ENCODE measurements at regions not wholly inside any gene's neighbourhood (a gene's known extent, or its start where the extent isn't known, plus 50 kb on each side); places are given as distances from the start of the nearest gene placed in this dataset.

DNA sequence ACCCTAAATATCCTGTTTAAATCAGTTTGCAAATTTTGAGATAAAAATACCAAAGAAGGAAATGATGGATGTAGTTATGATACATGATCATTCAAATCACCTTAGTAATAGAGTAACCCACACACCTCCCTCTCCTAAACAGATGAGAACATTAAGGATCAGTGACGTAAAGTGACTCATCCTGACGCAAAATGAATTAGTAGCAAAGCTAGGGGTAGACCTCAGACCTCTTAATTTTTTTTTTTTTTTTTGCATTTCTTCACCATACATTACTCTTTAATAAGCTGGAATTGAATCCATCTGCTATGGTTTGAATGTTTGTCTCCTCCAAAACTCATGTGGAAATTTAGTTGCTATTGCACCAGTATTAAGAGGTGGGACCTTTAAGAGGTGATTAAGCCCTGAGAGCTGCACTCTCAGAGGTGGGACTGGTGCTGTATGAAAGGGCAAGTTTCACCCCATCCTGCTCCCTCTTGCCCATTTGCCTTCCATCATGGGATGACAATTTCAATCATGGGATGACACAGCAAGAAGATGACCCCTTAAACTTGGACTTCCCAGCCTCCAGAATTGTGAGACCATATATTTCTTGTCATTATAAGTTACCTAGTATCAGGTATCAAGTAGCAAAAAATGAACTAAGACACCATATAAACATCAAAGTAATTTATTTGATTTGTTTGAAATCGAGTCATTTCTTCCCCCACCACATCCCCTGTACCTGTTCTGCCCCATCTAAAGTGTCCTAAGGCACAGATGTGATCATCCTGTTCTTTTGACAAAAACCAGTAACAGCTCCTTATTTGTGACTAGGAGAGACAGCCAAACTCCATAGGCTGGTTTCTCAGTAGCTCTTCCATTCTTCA is 114.6 kb upstream of the DUSP10 start:
- DNase-seq, result no peak
- no peaks in the 10 kb centered on the region for H3K79me1 ChIP-seq (ENCODE audit: insufficient read depth, low read depth, low read length, poor library complexity, severe bottlenecking)
- Mint-ChIP-seq H3K4me3 (no peak overlapping the region), H3K9me3 (no peaks in the 10 kb centered on the region), H3K36me3 (ENCODE audit: insufficient read depth in 1 of 3, low read depth in 3 of 3) (no peaks in the 10 kb centered on the region; a peak in 1 of 7 replicates), H3K27ac (no peak overlapping the region), H3K4me1 (peaks cover 4 to 7% of the 10 kb centered on the region in 2 experiments), H3K27me3 (ENCODE audit: low read depth) (no peaks in the 10 kb centered on the region)
- no peak overlapping the region for H3K18ac ChIP-seq (ENCODE audit: insufficient read length, low read depth, low read length)
- no peak overlapping the region for H3K23ac ChIP-seq (ENCODE audit: insufficient read length, low read depth, low read length)
- no peak for TF ChIP-seq CTCF (conservative IDR thresholded peaks at IDR 0.05)
- no peak overlapping the region for H2BK15ac ChIP-seq (ENCODE audit: low read depth, low read length)
- no peak overlapping the region for H3K14ac ChIP-seq (ENCODE audit: insufficient read depth, low read length)
- H4K8ac ChIP-seq (replicated peaks; ENCODE audit: insufficient read length, low read depth, low read length), result no peak overlapping the region
- no peak overlapping the region for H3K9ac ChIP-seq (ENCODE audit: extremely low read depth, insufficient read length, low read length)
- H3T11ph ChIP-seq (ENCODE audit: low read length), result no peak overlapping the region
- no peak overlapping the region for H2BK5ac ChIP-seq (ENCODE audit: insufficient read length, low read length)
- no peak overlapping the region for H2AK5ac ChIP-seq (ENCODE audit: insufficient read length, low read length)
- H3K27ac ChIP-seq (ENCODE audit: insufficient read length, low read depth, low read length), result no peak overlapping the region
- no peaks in the 10 kb centered on the region for H3K27me3 ChIP-seq (ENCODE audit: insufficient read depth, low read length)
- no peaks in the 10 kb centered on the region for H3K79me2 ChIP-seq (ENCODE audit: insufficient read depth, low read length)
- no peak overlapping the region for H4K5ac ChIP-seq (ENCODE audit: insufficient read length, low read depth, low read length)
- no peak overlapping the region for H2BK20ac ChIP-seq (ENCODE audit: low read depth, low read length, poor library complexity, severe bottlenecking)
- no peak overlapping the region for H3K4me2 ChIP-seq (ENCODE audit: insufficient read depth, insufficient read length, low read length)
- WGBS (ENCODE audit: extremely low coverage, insufficient read length, low lambda C conversion rate), result no CpG with 5 or more reads among the region's 3 CpGs
- H4K20me1 ChIP-seq (ENCODE audit: control insufficient read depth, insufficient read depth, insufficient read length), result no peaks in the 10 kb centered on the region
- no peak overlapping the region for H2BK120ac ChIP-seq (ENCODE audit: low read depth, low read length, poor library complexity, severe bottlenecking)
- H3K56ac ChIP-seq (ENCODE audit: insufficient read length, low read depth, low read length), result no peak overlapping the region
- H3K4ac ChIP-seq (ENCODE audit: low read depth, low read length), result no peak overlapping the region
- H3K9me3 ChIP-seq (ENCODE audit: control insufficient read depth, low read depth, low read length), result no peaks in the 10 kb centered on the region
- H4K91ac ChIP-seq (ENCODE audit: insufficient read length, low read depth, low read length), result no peak overlapping the region
- H3K4me1 ChIP-seq (ENCODE audit: insufficient read depth, low read length), result no peaks in the 10 kb centered on the region
- H3K23me2 ChIP-seq (ENCODE audit: insufficient read length, low read depth, low read length, poor library complexity, severe bottlenecking), result no peaks in the 10 kb centered on the region
- no peak overlapping the region for H2AFZ ChIP-seq (ENCODE audit: low read length)
- H2BK12ac ChIP-seq (ENCODE audit: insufficient read length, low read depth, low read length), result no peak overlapping the region
